GM19351 (cell line): ENCODE measurements at regions not wholly inside any gene's neighbourhood (a gene's known extent, or its start where the extent isn't known, plus 50 kb on each side); places are given as distances from the start of the nearest gene placed in this dataset.

ENCODE experiments used
- ATAC-seq: cut with Tn5 transposase; IDR thresholded peaks from one replicate; pipeline ENCODE4 v1.9.1; 2021; ENCODE audit warnings: mild to moderate bottlenecking, moderate library complexity; ENCODE audit not compliant: unreplicated experiment

DNA sequence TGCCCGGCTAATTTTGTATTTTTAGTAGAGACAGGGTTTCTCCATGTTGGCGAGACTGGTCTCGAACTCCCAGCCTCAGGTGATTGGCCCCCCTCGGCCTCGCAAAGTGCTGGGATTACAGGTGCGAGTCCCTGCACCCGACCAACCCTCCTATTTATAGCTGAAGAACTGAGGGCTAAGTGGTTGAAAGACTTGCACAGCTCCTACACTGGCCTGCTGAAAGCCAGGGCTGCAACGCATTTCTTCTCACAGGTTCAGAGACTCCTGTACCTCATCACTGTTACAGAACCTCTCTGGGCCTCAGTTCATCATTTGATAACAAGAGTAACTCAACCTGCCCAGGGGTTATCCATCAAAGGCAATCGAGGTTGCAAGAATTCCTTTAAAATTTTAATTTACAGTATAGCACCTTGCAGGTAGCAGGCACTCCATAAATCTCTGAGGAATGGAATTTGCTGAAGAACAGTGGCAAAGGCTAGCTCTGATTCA, 626.5 kb upstream of the TBL1XR1 start:
- no peak for ATAC-seq

DNA sequence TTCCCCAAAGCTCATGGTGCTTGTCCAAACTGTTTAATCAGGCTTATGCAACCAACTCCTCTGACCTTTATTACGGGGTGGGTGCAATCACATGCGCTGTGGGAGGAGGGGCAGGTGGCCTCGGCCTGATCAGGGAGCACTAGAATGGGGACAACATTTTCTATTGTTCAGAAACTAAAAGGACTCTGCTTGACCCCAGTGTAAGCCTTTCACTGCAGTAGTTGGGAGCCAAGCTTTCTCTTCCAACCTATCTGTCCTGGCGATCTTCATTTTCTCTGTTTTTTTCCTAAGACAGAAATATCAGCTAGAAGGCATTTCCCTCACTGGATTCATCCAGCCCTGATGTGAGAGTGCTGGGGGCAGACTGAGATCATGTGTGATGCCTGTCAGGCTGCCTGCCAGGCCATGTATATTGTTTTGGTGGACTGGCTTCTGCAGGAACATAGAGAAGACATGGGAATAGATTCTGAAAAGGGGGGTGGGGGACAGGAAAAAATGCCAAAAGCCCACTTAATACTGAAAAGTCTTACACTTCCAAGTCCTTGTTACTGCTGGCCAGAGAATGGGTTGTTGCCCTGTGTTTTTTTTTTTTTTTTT, 627.0 kb upstream of the TBL1XR1 start:
- ATAC-seq = no peak

DNA sequence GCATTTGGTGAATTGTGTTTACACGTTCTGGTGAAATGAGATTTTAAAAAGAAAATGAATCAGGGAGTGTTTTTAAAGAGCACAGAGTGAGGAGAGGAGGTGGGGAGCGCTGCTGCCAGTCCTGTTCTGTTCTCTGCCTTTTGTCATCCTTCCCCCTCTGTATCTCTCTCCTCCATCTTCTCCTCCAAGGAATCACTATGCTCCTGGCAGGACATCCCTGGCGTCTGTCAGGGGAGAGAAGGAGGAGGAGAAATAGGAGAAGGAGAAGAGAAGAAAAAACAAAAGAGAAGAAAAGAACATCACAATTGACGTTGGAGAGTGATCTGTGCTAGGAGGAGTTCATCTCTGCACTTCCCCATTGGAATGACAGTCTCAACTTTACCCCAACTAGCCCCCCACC, 627.6 kb upstream of the TBL1XR1 start:
- no peak for ATAC-seq

DNA sequence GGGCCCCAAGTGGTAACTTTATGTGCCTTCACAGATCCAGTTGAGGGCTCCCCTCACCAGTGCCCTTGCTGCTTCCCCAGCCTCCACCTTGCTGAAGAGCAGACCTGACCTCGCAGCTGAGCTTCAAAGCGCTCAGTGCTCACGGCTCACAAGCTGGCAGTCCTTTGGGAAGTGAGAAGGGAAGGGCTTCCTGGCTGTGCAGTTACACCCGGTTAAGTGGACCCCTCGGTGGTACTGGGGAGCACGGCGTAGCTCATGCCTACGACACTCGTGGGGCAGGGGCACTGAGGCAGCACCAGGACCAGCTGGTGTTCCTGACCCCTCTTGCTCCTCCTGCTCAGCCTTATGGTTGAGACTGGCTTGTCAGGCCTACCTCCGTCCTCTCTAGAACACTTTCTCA, 629.0 kb upstream of the TBL1XR1 start:
- no peak for ATAC-seq

DNA sequence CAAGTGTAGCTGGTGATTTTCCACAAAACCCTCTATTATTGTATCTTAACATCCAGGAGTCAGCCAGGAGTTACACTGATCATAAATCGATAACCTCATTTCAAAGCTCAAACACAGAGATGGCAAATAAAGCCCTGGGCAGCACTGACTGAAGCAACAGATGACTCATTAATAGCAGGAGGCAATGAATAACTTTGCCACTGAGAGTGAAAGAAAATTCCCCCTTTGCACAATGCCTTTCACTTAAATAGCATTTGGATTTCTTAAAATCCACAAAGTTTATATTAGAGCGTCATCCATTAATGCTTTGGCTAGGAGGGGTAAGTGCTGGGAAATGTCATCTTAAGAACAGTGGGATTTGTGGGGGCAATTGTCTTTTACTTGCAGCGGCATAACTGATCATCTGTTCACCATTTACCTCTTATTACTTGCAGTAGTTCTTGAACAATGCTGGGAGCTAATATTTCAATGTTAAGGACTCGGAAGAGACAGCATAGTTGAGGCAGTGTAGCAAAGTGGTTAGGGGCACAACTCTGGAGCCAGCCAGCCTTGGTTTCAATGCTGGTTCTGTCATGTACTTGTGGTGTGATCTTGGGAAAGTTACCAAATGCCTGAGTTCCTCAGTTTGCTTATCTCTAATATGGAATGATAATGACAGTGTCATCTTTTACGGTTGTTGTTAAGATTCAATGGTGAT, 630.4 kb upstream of the TBL1XR1 start:
- ATAC-seq = peak; percentile 56

DNA sequence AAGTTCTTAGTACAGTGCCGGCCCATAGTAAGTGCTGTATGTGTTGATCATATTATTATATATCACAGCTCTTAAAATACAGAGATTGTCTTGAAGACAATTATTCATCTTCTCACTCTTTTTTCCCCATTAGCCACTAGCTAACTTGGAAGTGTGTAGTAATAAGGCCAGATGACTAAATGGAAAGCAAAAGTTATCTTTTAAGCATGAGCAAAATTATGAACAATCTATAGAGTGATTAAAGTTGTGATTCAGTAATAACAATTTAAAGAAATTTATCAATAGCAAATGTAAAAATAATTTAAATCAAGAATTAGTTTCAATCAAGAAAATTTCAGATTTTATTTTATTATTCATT, 630.9 kb upstream of the TBL1XR1 start:
- no peak for ATAC-seq

DNA sequence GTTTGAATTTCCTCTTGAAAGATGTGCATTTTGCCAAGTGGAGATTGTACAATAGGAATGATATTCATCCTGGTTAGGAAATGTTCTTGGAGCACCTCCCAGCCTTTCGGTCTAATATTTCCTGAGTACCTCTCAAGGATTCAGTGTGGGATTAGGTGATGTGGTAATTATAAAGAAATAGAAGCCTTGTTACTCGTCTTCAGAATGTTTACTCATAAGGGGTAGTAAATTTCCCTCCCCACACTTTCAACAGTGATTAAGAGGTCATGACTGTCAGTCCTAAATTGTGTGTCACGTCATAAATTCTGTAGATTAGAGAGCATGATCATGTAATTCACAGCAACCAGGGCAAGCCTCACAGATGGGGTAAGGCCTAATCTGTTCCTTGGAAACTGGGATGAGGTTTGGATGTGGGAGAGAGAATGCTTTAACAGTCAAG, 633.1 kb upstream of the TBL1XR1 start:
- no peak for ATAC-seq

DNA sequence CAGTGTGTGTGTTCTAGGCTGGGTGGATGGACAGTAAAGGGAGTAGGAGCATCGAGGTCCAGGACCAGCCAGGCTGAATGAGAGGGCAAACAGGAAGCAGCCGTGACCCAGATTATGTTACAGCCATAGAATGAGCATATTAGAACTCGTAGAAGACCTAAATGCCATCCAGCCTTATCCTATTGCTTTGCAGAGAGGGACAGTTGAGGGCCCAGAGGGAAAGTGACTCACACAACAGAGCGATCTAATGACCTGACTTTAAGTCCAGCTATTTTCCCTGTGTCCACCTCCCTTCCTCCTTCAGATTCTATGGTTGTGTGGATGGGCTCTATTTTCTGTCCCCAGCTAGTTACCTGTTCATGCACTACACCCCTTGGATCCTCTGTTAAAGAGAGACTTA, 634.1 kb upstream of the TBL1XR1 start:
- ATAC-seq = no peak

DNA sequence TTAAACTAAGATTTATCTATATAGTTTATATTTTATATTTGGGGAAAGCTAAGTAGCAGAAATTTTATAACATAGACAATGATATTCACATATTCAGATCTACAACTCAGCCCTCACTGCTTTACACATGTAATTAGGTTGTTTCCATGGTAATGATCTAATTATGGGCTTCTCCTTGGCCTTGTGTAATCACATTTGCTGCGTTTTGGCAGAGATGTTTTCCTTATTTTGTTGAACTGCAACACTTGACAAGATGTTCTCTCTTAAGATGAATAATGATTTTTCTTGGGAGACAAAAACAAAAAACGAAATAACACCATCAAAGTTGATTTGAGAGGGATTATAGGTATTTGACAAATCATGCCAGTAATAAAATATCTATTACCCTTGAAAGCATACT, 635.6 kb upstream of the TBL1XR1 start:
- no peak for ATAC-seq

DNA sequence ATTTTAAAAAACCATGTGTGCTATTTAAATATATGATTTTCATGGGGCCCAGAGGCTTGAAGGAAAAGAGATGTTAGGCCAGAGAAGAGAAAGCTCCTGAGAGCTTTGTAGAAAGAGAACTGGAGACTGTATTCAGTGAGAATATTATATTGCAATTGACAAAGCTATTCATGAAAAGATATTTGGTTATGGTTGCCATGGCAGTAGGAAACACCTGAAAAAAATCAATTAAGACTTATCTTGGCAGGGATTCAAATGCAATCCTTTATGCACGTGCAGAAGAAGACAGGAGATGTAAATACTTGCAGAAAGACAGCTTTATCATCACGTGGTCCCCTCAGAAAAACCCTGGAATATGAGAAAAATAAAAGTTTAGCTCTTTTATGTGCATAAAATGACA, 636.0 kb upstream of the TBL1XR1 start:
- ATAC-seq = no peak

DNA sequence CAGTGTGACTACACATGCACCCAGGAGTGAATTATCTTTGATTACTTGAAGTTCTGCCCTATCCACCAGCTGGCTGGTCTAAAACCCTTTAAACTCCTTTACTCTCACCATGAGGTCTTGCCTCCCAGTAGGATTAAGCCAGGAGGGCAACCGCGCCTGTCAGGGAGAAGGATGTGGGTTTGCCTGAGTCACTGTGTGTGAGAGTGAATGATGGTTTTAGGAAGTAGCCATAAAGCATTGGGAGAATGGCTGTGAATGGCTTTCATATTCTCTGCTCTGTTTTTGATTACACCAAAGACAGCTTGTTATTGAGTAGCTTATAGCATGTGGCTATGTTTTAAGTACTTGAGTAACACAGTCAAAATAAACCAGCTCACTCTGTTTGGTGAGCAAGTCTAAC, 637.7 kb upstream of the TBL1XR1 start:
- no peak for ATAC-seq

DNA sequence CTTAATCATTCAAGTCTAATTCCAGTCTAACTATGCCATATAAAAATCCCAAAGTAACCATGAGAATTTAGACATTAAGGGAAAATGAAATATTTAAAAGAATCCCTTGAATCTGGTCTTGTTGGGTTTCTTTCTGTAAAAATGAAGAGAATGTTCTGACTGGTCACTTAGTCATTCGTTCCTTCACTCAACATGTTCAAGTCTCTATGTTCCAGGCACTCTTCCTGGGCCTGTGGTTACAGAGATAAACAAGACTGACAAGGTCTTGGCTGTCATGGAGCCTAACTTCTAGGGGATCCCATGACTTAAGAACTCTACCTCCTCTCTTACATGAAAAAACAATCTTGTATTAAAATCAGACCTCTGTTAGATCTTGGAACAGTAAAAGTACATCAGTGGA, 638.6 kb upstream of the TBL1XR1 start:
- no peak for ATAC-seq

DNA sequence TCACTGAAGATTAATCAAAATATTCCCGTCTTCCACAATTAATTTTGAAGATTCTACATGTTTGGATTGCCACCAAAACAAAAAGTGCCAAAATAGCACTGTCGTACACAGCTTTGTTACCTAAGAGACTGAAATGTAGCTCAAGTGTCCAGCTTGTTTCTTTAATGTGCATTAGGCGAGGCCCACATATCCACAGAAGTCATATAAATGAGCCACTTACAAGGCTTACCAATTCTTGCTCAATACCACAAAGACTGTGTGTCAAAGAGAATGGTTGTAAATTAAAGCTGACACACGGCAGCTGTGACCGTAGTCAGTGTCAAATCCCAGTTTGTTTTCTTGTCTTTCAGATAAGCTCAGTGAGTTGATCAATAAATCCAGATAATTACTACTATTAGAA, 639.4 kb upstream of the TBL1XR1 start:
- no peak for ATAC-seq

DNA sequence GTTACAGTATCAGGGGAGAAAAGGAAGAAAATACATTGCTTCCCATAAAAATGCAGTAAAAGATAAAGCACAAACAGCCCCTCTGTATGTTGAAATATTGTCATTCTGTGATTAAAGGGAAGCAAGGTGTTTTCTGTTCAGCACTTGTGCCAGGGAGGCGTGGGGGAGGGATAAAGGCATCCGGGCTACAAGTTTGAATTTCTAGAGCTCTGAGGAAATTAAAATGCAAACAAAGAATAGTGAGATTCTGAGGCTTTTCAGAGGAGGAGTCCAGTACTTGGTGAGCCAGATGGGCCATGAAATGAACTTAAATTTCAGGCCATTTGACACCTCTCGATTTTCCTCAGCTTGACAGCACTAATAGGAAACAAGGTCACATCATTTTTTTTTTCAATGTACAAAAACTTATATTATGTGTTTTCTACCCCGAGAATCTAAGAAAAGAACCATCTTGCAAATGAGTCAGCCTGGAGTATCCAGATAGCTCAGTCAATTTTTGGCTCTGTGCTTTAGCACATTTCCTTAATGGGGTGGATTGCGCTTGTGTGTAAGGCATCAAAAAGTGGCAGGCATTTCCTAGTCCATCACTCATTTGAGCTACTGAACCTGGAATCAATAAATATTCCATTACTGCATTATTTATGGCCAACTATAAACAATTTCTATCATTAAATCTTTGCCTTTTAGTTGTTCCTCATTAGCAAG, 640.8 kb upstream of the TBL1XR1 start:
- ATAC-seq = no peak

DNA sequence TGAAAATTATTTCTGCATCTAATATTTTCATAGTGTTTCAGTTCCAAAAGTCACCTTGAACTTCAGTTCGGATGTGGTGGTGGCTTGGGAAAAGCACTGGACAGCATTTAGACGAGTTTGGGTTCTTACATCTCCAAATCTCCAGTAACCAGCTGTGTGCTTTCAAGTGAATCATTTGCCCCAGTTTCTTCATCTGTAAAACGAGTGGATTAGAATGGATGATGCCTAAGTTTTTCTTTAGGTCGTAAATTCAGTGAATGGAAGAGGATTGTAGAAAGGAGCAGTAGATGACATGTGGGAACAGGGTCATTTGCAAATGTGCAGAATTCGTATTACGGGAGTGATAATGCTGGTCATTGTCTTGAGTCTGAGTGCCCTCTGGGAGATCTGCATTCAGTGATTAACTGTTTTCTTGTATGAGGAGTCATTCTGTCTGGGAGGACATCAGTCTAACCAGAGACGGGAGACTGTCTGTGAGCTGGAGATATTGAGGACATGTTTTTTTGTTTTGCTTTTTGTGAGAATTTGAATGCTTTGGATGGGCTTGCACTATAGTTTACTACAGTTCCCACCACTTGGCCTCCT, 641.6 kb upstream of the TBL1XR1 start:
- no peak for ATAC-seq

DNA sequence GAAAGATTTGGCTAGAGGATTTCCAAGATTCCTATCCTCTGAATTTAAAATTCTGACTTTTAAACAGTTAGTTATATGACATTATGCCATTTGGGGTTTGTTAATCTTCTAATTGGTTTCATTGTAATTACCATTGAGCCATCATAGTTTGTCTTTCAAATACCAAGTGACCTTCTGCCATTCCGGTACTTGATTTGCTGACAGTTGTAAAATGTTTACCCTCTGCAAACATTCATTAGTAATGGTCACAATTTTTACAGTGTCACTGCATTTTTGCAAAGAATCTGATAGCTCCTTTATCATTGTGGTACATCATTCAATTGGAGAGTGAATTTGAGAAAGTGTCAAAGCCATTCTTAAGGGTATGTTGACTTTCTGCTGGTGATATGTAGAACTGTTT, 645.0 kb upstream of the TBL1XR1 start:
- no peak for ATAC-seq

DNA sequence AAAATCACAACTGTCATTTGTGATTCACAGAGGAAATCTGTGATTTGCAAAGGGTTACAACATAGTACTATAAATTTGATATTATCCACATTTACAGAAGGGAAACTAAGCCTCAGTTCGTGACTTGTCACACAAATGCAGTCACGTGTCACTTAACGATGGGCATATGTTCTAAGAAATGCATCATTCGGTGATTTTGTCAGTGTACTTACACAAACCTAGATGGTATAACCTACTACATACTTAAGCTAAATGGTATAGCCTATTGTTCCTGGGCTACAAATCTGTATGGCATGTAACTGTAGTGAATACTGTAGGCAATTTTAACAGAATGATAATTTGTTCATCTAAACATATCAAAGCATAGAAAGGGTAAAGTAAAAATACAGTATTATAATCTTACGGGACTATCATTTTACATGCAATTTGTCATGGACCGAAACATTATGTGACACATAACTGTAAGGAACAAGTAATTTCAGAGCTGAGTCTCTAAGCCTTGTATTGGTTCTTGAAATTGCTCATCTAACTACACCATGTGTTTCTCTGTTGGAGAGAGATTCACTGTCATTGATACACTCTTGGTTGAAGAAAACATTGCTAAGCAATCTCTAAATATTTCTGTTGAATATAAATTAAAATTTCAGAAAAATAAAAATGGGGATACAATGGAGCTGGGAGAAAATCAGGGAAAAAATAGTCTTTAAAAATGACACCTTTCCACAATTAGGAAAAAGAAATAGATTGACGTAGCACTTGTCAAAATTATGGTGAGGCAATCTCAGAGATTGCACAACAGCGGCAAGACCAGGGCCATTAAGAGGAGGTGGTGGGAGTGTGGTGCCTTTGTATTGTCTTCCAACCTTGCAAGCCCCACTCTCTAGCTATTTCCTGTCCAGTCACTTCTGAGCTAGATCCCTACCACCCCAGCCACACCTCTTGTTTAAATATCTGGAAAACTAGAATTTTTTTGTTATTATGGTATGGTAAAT, 645.8 kb upstream of the TBL1XR1 start:
- ATAC-seq = peak; percentile 84

DNA sequence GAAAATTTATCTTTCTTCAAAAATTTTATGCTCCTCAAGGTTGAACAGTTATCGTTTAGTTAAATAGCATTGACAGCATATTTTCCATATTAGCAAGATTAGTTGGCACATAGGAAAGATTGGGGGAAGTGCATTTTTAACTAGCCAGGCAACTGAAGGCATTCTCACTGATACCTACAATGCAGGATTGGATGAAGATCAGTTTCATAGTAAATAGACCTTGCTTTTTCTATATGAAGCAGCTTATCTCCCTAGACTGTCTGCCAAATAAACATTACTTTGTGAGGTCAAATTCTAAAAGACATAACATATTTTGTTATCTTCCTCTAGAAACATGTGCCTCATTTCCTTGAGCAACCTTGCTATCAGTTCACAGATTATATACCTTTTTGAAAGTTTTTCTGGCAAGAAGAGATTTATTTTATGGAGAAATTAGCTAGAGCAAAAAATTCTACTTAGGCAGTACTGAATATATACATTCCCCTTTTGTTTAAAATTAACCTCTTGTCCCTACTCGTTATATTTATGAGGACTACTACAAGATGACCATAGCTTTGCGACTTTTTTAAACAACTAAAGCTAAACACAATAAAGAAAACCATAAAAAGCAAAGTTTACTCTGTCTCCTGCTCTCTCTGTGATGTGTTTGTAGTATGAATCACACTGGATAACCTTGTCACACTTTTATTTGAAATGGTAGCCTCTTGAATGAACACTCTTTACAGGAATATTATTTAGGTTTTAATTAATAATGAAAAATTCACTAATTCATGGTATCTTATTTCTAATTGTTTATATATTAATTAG, 654.9 kb upstream of the TBL1XR1 start:
- ATAC-seq = no peak

DNA sequence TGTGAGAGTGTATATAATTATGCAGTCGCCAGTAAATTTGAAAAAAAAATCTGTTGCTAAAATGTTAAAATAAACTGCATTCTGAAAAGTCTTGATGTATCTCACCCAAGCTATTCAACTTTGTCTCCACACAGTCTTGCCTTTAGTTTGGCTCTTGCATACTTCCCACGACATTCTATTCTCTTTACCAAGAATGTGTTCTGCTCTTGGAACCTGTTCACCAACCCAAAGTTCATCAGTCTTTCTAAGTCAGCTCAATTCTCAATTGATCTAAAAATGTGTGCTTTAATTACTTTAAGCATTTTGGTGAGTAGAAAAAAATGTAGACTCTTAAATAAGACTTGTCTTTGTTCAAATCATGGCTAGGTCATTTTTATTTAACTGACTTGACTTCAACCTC, 657.7 kb upstream of the TBL1XR1 start:
- no peak for ATAC-seq

DNA sequence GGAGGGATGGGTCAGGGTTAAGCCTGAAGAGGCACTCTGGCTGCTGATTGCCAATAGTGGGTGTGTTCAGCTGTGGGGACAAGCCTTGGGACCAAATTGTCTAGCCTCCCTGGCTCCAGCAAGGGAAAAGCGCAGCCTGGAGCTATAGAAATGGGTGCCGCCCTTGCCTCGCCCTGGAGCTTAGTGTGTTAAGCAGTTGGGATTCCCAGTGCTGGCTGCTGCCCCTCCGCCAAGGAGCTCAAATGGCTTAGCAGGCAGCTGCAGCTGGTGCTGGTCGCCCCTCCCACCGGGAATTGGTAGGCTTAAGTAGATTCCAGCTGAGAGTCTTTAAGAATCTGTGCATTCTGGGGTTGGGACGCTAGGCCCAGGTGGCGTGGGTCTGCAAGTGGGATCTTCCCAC, 662.9 kb upstream of the TBL1XR1 start:
- no peak for ATAC-seq
